Progenitor cell of endocrine pancreas (in vitro differentiated cells): ENCODE measurements at regions not wholly inside any gene's neighbourhood (a gene's known extent, or its start where the extent isn't known, plus 50 kb on each side); places are given as distances from the start of the nearest gene placed in this dataset.

ENCODE experiments used
- DNase-seq: peaks from one replicate; pipeline ENCODE4 v3.0.0; 2021; ENCODE audit warnings: low spot score; ENCODE audit not compliant: unreplicated experiment
- H3K27ac Mint-ChIP-seq: 2 replicates; pipeline ENCODE4 v1.8.0; 2021; ENCODE audit warnings: mild to moderate bottlenecking, moderate library complexity, mixed read lengths
- H3K27me3 Mint-ChIP-seq: 2 replicates; pipeline ENCODE4 v1.8.0; 2021; ENCODE audit warnings: mixed read lengths
- H3K36me3 Mint-ChIP-seq: 2 replicates; pipeline ENCODE4 v1.8.0; 2022; ENCODE audit warnings: mixed read lengths; ENCODE audit not compliant: insufficient read depth
- H3K4me1 Mint-ChIP-seq: 2 replicates; pipeline ENCODE4 v1.8.0; 2021; ENCODE audit warnings: low read depth, mixed read lengths
- H3K4me3 Mint-ChIP-seq: 2 replicates; pipeline ENCODE4 v1.8.0; 2021; ENCODE audit warnings: low read depth, mild to moderate bottlenecking, moderate library complexity, mixed read lengths
- H3K9me3 Mint-ChIP-seq: 2 replicates; pipeline ENCODE4 v1.8.0; 2021; ENCODE audit warnings: low read depth, mixed read lengths
- TF ChIP-seq, protein P1 (sequence below): fragments of 200-600 bp; sonication (generic); IDR thresholded peaks from one replicate; pipeline ENCODE4 v1.5.0; 2021; ENCODE audit warnings: antibody characterized with exemption, mild to moderate bottlenecking; ENCODE audit not compliant: unreplicated experiment

- no peak overlapping the region for H3K4me3 Mint-ChIP-seq
- no peaks in the 10 kb centered on the region for H3K36me3 Mint-ChIP-seq
- TF ChIP-seq, protein P1, sequence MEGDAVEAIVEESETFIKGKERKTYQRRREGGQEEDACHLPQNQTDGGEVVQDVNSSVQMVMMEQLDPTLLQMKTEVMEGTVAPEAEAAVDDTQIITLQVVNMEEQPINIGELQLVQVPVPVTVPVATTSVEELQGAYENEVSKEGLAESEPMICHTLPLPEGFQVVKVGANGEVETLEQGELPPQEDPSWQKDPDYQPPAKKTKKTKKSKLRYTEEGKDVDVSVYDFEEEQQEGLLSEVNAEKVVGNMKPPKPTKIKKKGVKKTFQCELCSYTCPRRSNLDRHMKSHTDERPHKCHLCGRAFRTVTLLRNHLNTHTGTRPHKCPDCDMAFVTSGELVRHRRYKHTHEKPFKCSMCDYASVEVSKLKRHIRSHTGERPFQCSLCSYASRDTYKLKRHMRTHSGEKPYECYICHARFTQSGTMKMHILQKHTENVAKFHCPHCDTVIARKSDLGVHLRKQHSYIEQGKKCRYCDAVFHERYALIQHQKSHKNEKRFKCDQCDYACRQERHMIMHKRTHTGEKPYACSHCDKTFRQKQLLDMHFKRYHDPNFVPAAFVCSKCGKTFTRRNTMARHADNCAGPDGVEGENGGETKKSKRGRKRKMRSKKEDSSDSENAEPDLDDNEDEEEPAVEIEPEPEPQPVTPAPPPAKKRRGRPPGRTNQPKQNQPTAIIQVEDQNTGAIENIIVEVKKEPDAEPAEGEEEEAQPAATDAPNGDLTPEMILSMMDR = no peak
- peaks cover 30% of the 10 kb centered on the region for H3K27me3 Mint-ChIP-seq
- H3K9me3 Mint-ChIP-seq = no peaks in the 10 kb centered on the region
- no peak for DNase-seq
- H3K27ac Mint-ChIP-seq = no peak overlapping the region
- H3K4me1 Mint-ChIP-seq = no peaks in the 10 kb centered on the region
These were observed 54.0 kb upstream of the RBFOX1 start for GRCh38 chr16:7278636-7279035.

- Mint-ChIP-seq H3K27me3 (peaks cover 40% of the 10 kb centered on the region), H3K27ac (no peak overlapping the region)
These were observed 60.0 kb upstream of the RBFOX1 start for GRCh38 chr16:7272567-7273158.

DNA sequence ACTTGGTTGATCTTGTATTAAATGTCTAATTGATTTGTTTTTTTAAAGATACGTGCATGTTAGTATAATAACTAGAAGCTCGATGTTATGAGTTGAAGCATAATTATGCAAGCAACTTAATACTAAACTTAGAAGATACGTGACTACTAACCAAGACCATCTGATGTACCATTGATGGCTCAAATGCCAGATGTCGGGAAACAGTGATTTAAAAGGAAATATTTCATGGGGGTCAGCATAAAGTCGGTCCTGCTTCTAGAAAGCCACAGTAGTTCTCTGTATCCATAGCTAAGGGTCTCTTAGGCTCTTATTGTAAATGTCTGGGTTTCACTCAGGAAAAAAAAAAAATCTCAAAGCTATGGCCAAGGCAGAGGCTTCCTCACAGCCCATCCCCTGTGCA lies 61.2 kb upstream of the RBFOX1 start:
- Mint-ChIP-seq H3K27ac (no peak overlapping the region), H3K4me3 (no peak overlapping the region), H3K9me3 (no peaks in the 10 kb centered on the region), H3K4me1 (no peaks in the 10 kb centered on the region), H3K36me3 (no peaks in the 10 kb centered on the region), H3K27me3 (peaks cover 39% of the 10 kb centered on the region)
- TF ChIP-seq, protein P1 = no peak
- no peak for DNase-seq

More at GRCh38 chr16:7272567-7273158, 60.0 kb upstream of the RBFOX1 start:
- no peaks in the 10 kb centered on the region for H3K4me1 Mint-ChIP-seq
- no peaks in the 10 kb centered on the region for H3K36me3 Mint-ChIP-seq
- DNase-seq = no peak
- TF ChIP-seq, protein P1 = no peak
- H3K4me3 Mint-ChIP-seq = no peak overlapping the region
- no peaks in the 10 kb centered on the region for H3K9me3 Mint-ChIP-seq

GRCh38 chr16:7270823-7271222 lies 61.8 kb upstream of the RBFOX1 start:
- H3K4me3 Mint-ChIP-seq = no peak overlapping the region

GRCh38 chr16:7270006-7270405 lies 62.6 kb upstream of the RBFOX1 start:
- H3K4me1 Mint-ChIP-seq = no peaks in the 10 kb centered on the region
- peaks cover 30% of the 10 kb centered on the region for H3K27me3 Mint-ChIP-seq
- peaks cover 3% of the 10 kb centered on the region for H3K9me3 Mint-ChIP-seq
- TF ChIP-seq, protein P1 = no peak
- H3K36me3 Mint-ChIP-seq = no peaks in the 10 kb centered on the region
- H3K4me3 Mint-ChIP-seq = no peak overlapping the region
- no peak overlapping the region for H3K27ac Mint-ChIP-seq
- DNase-seq = no peak

More at GRCh38 chr16:7270823-7271222, 61.8 kb upstream of the RBFOX1 start:
- Mint-ChIP-seq H3K27me3 (peaks cover 35% of the 10 kb centered on the region), H3K9me3 (peaks cover 3% of the 10 kb centered on the region), H3K27ac (no peak overlapping the region), H3K4me1 (no peaks in the 10 kb centered on the region), H3K36me3 (no peaks in the 10 kb centered on the region)
- TF ChIP-seq, protein P1 = no peak
- no peak for DNase-seq
